Upper lobe of left lung (tissue), 6 donors: ENCODE measurements at regions not wholly inside any gene's neighbourhood (a gene's known extent, or its start where the extent isn't known, plus 50 kb on each side); places are given as distances from the start of the nearest gene placed in this dataset.

Experiments used
- ATAC-seq, 2 donors: fragments of 200-7000 bp; cut with Tn5 transposase; one replicate each; pipeline ENCODE4 v1.9.1; 2022; ENCODE audit warnings: mild to moderate bottlenecking in 2 of 2, moderate library complexity in 2 of 2; ENCODE audit not compliant: low FRiP score in 2 of 2
- DNase-seq, 2 donors: peaks; one replicate each; pipeline ENCODE4 v3.0.0-alpha.2; 2019 to 2020
- H3K27ac ChIP-seq, 4 donors: fragments of 200-600 bp; sonication (generic); one replicate each; pipeline ENCODE4 v1.5.1; 2016 to 2019
- H3K27me3 ChIP-seq, 4 donors: fragments of 200-600 bp; sonication (generic); one replicate each; pipeline ENCODE4 v1.5.1; 2017 to 2019
- H3K36me3 ChIP-seq, 4 donors: fragments of 200-600 bp; sonication (generic); one replicate each; pipeline ENCODE4 v1.5.1; 2016 to 2019
- H3K4me1 ChIP-seq, 4 donors: fragments of 200-600 bp; sonication (generic); one replicate each; pipeline ENCODE4 v1.5.1; 2018 to 2019
- H3K4me3 ChIP-seq, 4 donors: fragments of 200-600 bp; sonication (generic); one replicate each; pipeline ENCODE4 v1.5.1; 2017 to 2019; ENCODE audit warnings: mild to moderate bottlenecking in 2 of 4, moderate library complexity in 1 of 4
- H3K9me3 ChIP-seq, 4 donors: fragments of 200-600 bp; sonication (generic); one replicate each; pipeline ENCODE4 v1.5.1; 2018 to 2019
- CTCF ChIP-seq, 6 experiments: fragments of 450-650 bp in 4 of 6; fragments of 200-600 bp in 2 of 6; sonication (generic) in 2 of 6; IDR thresholded peaks; one replicate each; pipeline ENCODE4 v1.5.1; 2016 to 2019; ENCODE audit warnings: antibody characterized with exemption in 6 of 6
- EP300 ChIP-seq, 4 donors: sonication (generic); formaldehyde crosslinking; IDR thresholded peaks; one replicate each; pipeline ENCODE4 v1.5.1; 2017; ENCODE audit warnings: antibody characterized with exemption in 4 of 4, control low read depth in 2 of 4
- POLR2A ChIP-seq, 4 donors: fragments of 450-650 bp; IDR thresholded peaks; one replicate each; pipeline ENCODE4 v1.5.1; 2016 to 2017; ENCODE audit warnings: antibody characterized with exemption in 4 of 4, mild to moderate bottlenecking in 2 of 4
- POLR2AphosphoS5 ChIP-seq, 2 donors: sonication (generic); formaldehyde crosslinking; IDR thresholded peaks; one replicate each; pipeline ENCODE4 v1.5.1; 2017; ENCODE audit warnings: antibody characterized with exemption in 2 of 2
- WGBS, 2 donors: methylation state at CpG; one replicate each; pipeline ENCODE4 v1.1.5; 2017 to 2018; 5-methylcytosine and 5-hydroxymethylcytosine counted together
- donor health status: DM: no; HTN: no; CAD: no; lungs with moderate emphysema.
- donor health status: DM: no; HTN: yes; CAD: no; lungs with severe emphysema.

DNA sequence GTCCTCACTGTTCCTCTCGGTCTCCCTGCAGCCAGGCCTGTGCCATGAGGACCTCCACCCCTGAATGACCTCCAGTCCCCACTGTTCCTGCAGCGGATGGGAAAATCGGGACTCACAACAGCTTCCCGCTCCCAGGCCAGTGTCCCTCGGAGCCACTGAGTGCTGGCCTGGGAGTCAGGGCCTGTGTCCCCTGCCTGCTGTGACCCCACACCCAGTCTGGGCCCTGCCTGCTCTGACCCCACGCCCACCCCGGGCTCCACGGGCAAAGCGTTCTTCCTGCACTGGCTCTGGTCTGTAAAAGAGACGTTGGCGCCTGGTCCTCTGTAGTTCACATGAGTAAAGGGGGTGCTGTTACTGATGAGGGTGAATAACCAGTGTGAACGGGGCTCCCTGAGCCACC lies 73.0 kb upstream of the SHISAL1 start:
- WGBS, 2 donors = 85 to 91% methylated on average over 10 to 12 of the region's 12 CpGs
- TF ChIP-seq CTCF (IDR thresholded peaks at IDR 0.05) (no peak), POLR2A (IDR thresholded peaks at IDR 0.05) (no peak), POLR2AphosphoS5 (IDR thresholded peaks at IDR 0.05) (no peak), EP300 (IDR thresholded peaks at IDR 0.05) (no peak)
- no peak for ATAC-seq
- no peaks in the 10 kb centered on the region for H3K27me3 ChIP-seq
- no peaks in the 10 kb centered on the region for H3K9me3 ChIP-seq
- peak in 1 of 2 donors; percentile 47 for DNase-seq
- no peak overlapping the region for H3K4me3 ChIP-seq
- H3K4me1 ChIP-seq = no peaks in the 10 kb centered on the region
- H3K27ac ChIP-seq = no peak overlapping the region
- H3K36me3 ChIP-seq = no peaks in the 10 kb centered on the region

GRCh38 chr22:44385296-44385610 lies 72.5 kb upstream of the SHISAL1 start:
- peak in 1 of 2 donors; percentile 62 for DNase-seq

GRCh38 chr22:44384563-44385295 lies 72.0 kb upstream of the SHISAL1 start:
- 81 to 85% methylated on average over 8 to 12 of the region's 12 CpGs for WGBS, 2 donors
- Histone ChIP-seq H3K27ac (no peak overlapping the region), H3K9me3 (no peaks in the 10 kb centered on the region), H3K36me3 (no peaks in the 10 kb centered on the region), H3K4me3 (no peak overlapping the region), H3K4me1 (no peaks in the 10 kb centered on the region), H3K27me3 (no peaks in the 10 kb centered on the region)
- TF ChIP-seq EP300 (IDR thresholded peaks at IDR 0.05) (no peak), POLR2AphosphoS5 (IDR thresholded peaks at IDR 0.05) (no peak), POLR2A (IDR thresholded peaks at IDR 0.05) (no peak), CTCF (IDR thresholded peaks at IDR 0.05) (no peak)
- no peak for ATAC-seq
- DNase-seq = peak in 1 of 2 donors; percentile 40

More at GRCh38 chr22:44385296-44385610, 72.5 kb upstream of the SHISAL1 start:
- WGBS, 2 donors = 81 to 91% methylated on average over 8 to 14 of the region's 14 CpGs
- no peaks in the 10 kb centered on the region for H3K27me3 ChIP-seq
- no peaks in the 10 kb centered on the region for H3K9me3 ChIP-seq
- TF ChIP-seq CTCF (IDR thresholded peaks at IDR 0.05) = no peak
- no peak for TF ChIP-seq POLR2A (IDR thresholded peaks at IDR 0.05)
- TF ChIP-seq EP300 (IDR thresholded peaks at IDR 0.05) = no peak
- TF ChIP-seq POLR2AphosphoS5 (IDR thresholded peaks at IDR 0.05) = no peak
- no peak for ATAC-seq
- no peaks in the 10 kb centered on the region for H3K4me1 ChIP-seq
- no peaks in the 10 kb centered on the region for H3K36me3 ChIP-seq
- no peak overlapping the region for H3K4me3 ChIP-seq
- no peak overlapping the region for H3K27ac ChIP-seq

DNA sequence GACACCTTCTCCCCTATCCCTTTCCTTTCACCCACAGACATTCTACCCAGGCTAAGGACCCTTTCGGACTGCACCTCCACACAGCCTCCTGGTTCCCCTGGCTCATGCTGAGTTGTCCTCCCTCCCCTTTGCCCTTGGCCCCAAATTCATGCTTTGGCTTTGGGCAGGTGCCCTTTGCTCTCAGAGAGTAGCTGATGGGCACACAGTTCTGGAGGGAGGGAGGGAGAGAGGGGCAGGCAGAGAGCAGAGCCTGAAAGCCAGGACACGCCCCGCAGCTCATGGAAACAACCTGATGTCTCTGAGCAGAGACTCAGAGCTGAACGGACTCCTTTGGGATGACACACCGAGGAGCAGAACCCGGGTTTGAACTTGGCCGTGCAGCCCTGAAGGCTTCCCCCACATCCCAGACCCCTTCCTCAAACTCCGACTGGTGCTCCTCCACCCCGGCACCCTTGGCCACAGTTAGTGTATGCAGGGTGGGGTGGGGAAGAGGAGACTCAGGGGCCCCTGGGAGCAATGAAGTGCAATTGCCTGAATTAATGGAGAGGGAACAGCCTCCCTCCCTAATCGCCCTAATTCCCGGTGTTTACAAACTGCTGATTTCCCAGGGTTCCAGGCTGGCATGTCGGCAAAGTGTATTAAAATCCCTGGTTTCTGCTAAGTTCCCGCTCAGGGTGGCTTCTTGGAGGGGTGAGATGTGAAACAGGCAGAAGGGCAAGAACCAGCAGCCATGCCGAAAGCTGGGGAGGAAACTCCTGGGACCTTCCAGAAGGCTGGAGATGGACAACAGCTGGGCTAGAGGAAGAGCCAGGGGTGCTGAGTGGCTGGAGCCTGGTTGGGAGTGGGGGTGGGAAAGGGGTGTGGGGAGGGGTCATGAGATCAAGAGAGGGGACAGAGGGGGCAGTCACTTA lies 71.2 kb upstream of the SHISAL1 start:
- DNase-seq (no peak), ATAC-seq (no peak)
- WGBS, 2 donors = 89 to 94% methylated on average over 14 of the region's 14 CpGs
- TF ChIP-seq POLR2A (IDR thresholded peaks at IDR 0.05) = no peak
- no peak for TF ChIP-seq CTCF (IDR thresholded peaks at IDR 0.05)
- TF ChIP-seq POLR2AphosphoS5 (IDR thresholded peaks at IDR 0.05) = no peak
- TF ChIP-seq EP300 (IDR thresholded peaks at IDR 0.05) = no peak
- H3K4me1 ChIP-seq = no peaks in the 10 kb centered on the region
- no peaks in the 10 kb centered on the region for H3K36me3 ChIP-seq
- H3K9me3 ChIP-seq = no peaks in the 10 kb centered on the region
- H3K27ac ChIP-seq = no peak overlapping the region
- no peaks in the 10 kb centered on the region for H3K27me3 ChIP-seq
- H3K4me3 ChIP-seq = no peak overlapping the region
